Panc1 (cell line): ENCODE measurements at regions not wholly inside any gene's neighbourhood (a gene's known extent, or its start where the extent isn't known, plus 50 kb on each side); places are given as distances from the start of the nearest gene placed in this dataset.

Experiments
- CTCF ChIP-seq: fragments of 450-650 bp; IDR thresholded peaks from 2 replicates; pipeline ENCODE4 v1.5.1; 2017; ENCODE audit warnings: mild to moderate bottlenecking
- REST ChIP-seq, 2 experiments: IDR thresholded peaks; 2 replicates each; pipeline ENCODE4 v1.6.1; 2011 to 2012; ENCODE audit warnings: low read depth in 2 of 2, control low read depth in 1 of 2, low read length in 1 of 2, mild to moderate bottlenecking in 1 of 2, moderate library complexity in 1 of 2; ENCODE audit not compliant: insufficient read depth in 1 of 2
- TCF7L2 ChIP-seq: IDR thresholded peaks from 2 replicates; pipeline ENCODE4 v1.6.1; 2011; ENCODE audit warnings: mild to moderate bottlenecking, low read depth, low read length, inconsistent platforms

- TF ChIP-seq REST (IDR thresholded peaks at IDR 0.05; ENCODE audit: insufficient read depth in 1 of 2, low read depth in 2 of 2, low read length in 1 of 2) (no peak), CTCF (no peak), TCF7L2 (no peak)
Measured at GRCh38 chr10:128964100-128964403, 503.0 kb upstream of the MGMT start.
